IMR-90 (cell line): ENCODE measurements at regions not wholly inside any gene's neighbourhood (a gene's known extent, or its start where the extent isn't known, plus 50 kb on each side); places are given as distances from the start of the nearest gene placed in this dataset.

ENCODE experiments used
- ATAC-seq: fragments of 200-7000 bp; cut with Tn5 transposase; 2 replicates; pipeline ENCODE4 v1.9.1; 2020; ENCODE audit warnings: low read depth, mild to moderate bottlenecking, moderate library complexity
- BruUV-seq: library from RNA; stranded (reverse); fragments of 400-500 nt; replicated peaks from 2 replicates; lab custom pipeline; 2021; lab: Mats Ljungman, UMichigan
- CTCF ChIA-PET: fragments of 300-600 bp; formaldehyde crosslinking; extraction: SDS; loops from one replicate; lab custom pipeline; 2021; ENCODE audit warnings: antibody characterized with exemption; lab: Yijun Ruan, JAX
- POLR2A ChIA-PET: fragments of 300-600 bp; sonication (Branson Sonifier 250); formaldehyde crosslinking; loops from one replicate; lab custom pipeline; 2022; ENCODE audit warnings: antibody characterized with exemption; ENCODE audit not compliant: unreplicated experiment; lab: Charles Lee
- DNase-seq: peaks from one replicate; pipeline ENCODE4 v3.0.0; 2013
- H2AFZ ChIP-seq: replicated peaks from 2 replicates; pipeline ENCODE3; 2013; ENCODE audit warnings: low read length, mild to moderate bottlenecking; ENCODE audit not compliant: poor library complexity
- H2AK5ac ChIP-seq: 2 replicates; pipeline ENCODE4 v1.6.1; 2013; ENCODE audit warnings: low read depth, low read length, inconsistent platforms
- H2AK9ac ChIP-seq: replicated peaks from 2 replicates; pipeline ENCODE3; 2013; ENCODE audit warnings: mild to moderate bottlenecking, low read depth, low read length, moderate library complexity; ENCODE audit not compliant: poor library complexity
- H2BK120ac ChIP-seq: 2 replicates; pipeline ENCODE4 v1.6.1; 2013; ENCODE audit warnings: low read depth, low read length, inconsistent platforms
- H2BK15ac ChIP-seq: 3 replicates; pipeline ENCODE4 v1.6.1; 2013; ENCODE audit warnings: low read depth, low read length, inconsistent platforms
- H2BK20ac ChIP-seq: 2 replicates; pipeline ENCODE4 v1.6.1; 2013; ENCODE audit warnings: low read depth, mild to moderate bottlenecking, inconsistent platforms, low read length, moderate library complexity
- H2BK5ac ChIP-seq: 2 replicates; pipeline ENCODE4 v1.6.1; 2013; ENCODE audit warnings: mild to moderate bottlenecking, low read depth, low read length, inconsistent platforms; ENCODE audit not compliant: poor library complexity, severe bottlenecking
- H3K14ac ChIP-seq: replicated peaks from 2 replicates; pipeline ENCODE4 v1.6.1; 2013; ENCODE audit warnings: low read depth, low read length, inconsistent platforms
- H3K18ac ChIP-seq: 2 replicates; pipeline ENCODE4 v1.6.1; 2013; ENCODE audit warnings: low read depth, low read length, control low read depth
- H3K23ac ChIP-seq: 2 replicates; pipeline ENCODE4 v1.6.1; 2013; ENCODE audit warnings: low read depth, low read length, inconsistent platforms
- H3K27ac ChIP-seq: 2 replicates; pipeline ENCODE4 v1.5.1; 2013; ENCODE audit warnings: mild to moderate bottlenecking, control low read depth, low read length; ENCODE audit not compliant: insufficient read depth
- H3K27me3 ChIP-seq: 2 replicates; pipeline ENCODE4 v1.6.1; 2013; ENCODE audit warnings: low read length; ENCODE audit not compliant: control insufficient read depth, insufficient read depth
- H3K36me3 ChIP-seq: 2 replicates; pipeline ENCODE4 v1.6.1; 2013; ENCODE audit warnings: low read length, mixed read lengths; ENCODE audit not compliant: control insufficient read depth, insufficient read depth
- H3K4ac ChIP-seq: 2 replicates; pipeline ENCODE4 v1.6.1; 2013; ENCODE audit warnings: low read depth, low read length, inconsistent platforms
- H3K4me1 ChIP-seq: 2 replicates; pipeline ENCODE4 v1.6.1; 2013; ENCODE audit warnings: low read length, mixed read lengths; ENCODE audit not compliant: control insufficient read depth, insufficient read depth
- H3K4me2 ChIP-seq: 2 replicates; pipeline ENCODE4 v1.6.1; 2013; ENCODE audit warnings: low read depth, mild to moderate bottlenecking, control low read depth, low read length, moderate library complexity
- H3K4me3 ChIP-seq: 2 replicates; pipeline ENCODE4 v1.5.1; 2013; ENCODE audit warnings: low read depth, mild to moderate bottlenecking, control low read depth, low read length, moderate library complexity; ENCODE audit not compliant: insufficient read depth
- H3K56ac ChIP-seq: 2 replicates; pipeline ENCODE4 v1.6.1; 2013; ENCODE audit warnings: low read length, inconsistent platforms; ENCODE audit not compliant: insufficient read depth; ENCODE audit errors: extremely low read depth
- H3K79me1 ChIP-seq, 2 experiments: 2 replicates each; pipeline ENCODE4 v1.6.1; 2013; ENCODE audit warnings: low read length in 2 of 2, inconsistent platforms in 1 of 2, low read depth in 1 of 2
- H3K9ac ChIP-seq: 2 replicates; pipeline ENCODE4 v1.6.1; 2013; ENCODE audit warnings: low read depth, low read length, control low read depth
- H3K9me1 ChIP-seq: 2 replicates; pipeline ENCODE4 v1.6.1; 2013; ENCODE audit warnings: low read length, inconsistent platforms; ENCODE audit not compliant: insufficient read depth
- H3K9me3 ChIP-seq: 2 replicates; pipeline ENCODE4 v1.6.1; 2013; ENCODE audit warnings: low read length; ENCODE audit not compliant: control insufficient read depth, insufficient read depth
- H4K20me1 ChIP-seq: 2 replicates; pipeline ENCODE4 v1.6.1; 2013; ENCODE audit warnings: low read length, inconsistent platforms; ENCODE audit not compliant: insufficient read depth
- H4K5ac ChIP-seq: 2 replicates; pipeline ENCODE4 v1.6.1; 2013; ENCODE audit warnings: mild to moderate bottlenecking, low read depth, low read length, control low read depth
- H4K8ac ChIP-seq, 2 experiments: 2 replicates each; pipeline ENCODE4 v1.6.1; 2013; ENCODE audit warnings: low read depth in 2 of 2, low read length in 2 of 2, control low read depth in 1 of 2, inconsistent platforms in 1 of 2
- H4K91ac ChIP-seq: 2 replicates; pipeline ENCODE4 v1.6.1; 2013; ENCODE audit warnings: low read depth, low read length, inconsistent platforms; ENCODE audit not compliant: insufficient read depth
- CEBPB ChIP-seq: IDR thresholded peaks from 2 replicates; pipeline ENCODE4 v1.6.1; 2012; ENCODE audit warnings: low read depth, low read length, improper control_type of control experiment
- CHD1 ChIP-seq: IDR thresholded peaks from 2 replicates; pipeline ENCODE4 v1.6.1; 2012; ENCODE audit warnings: low read depth, low read length, improper control_type of control experiment
- ELK1 ChIP-seq: fragments of 150-350 bp; IDR thresholded peaks from 2 replicates; pipeline ENCODE4 v1.6.1; 2016; ENCODE audit warnings: low read depth, mild to moderate bottlenecking, low read length, moderate library complexity, borderline replicate concordance
- FOS ChIP-seq: fragments of 150-350 bp; IDR thresholded peaks from 2 replicates; pipeline ENCODE4 v1.6.1; 2016; ENCODE audit warnings: low read depth, low read length
- MAFK ChIP-seq: IDR thresholded peaks from 2 replicates; pipeline ENCODE4 v1.6.1; 2012; ENCODE audit warnings: low read depth, low read length, improper control_type of control experiment
- MAZ ChIP-seq: IDR thresholded peaks from 2 replicates; pipeline ENCODE4 v1.6.1; 2012; ENCODE audit warnings: low read depth, mild to moderate bottlenecking, low read length, improper control_type of control experiment, moderate library complexity, borderline replicate concordance
- MXI1 ChIP-seq: IDR thresholded peaks from 2 replicates; pipeline ENCODE4 v1.6.1; 2012; ENCODE audit warnings: low read depth, mild to moderate bottlenecking, low read length, moderate library complexity, borderline replicate concordance
- RAD21 ChIP-seq: IDR thresholded peaks from 2 replicates; pipeline ENCODE4 v1.6.1; 2012; ENCODE audit warnings: low read length, improper control_type of control experiment
- RCOR1 ChIP-seq: IDR thresholded peaks from 2 replicates; pipeline ENCODE4 v1.6.1; 2012; ENCODE audit warnings: mild to moderate bottlenecking, low read length, improper control_type of control experiment; ENCODE audit not compliant: insufficient replicate concordance
- RFX5 ChIP-seq: IDR thresholded peaks from 2 replicates; pipeline ENCODE4 v1.8.0; 2012; ENCODE audit warnings: low read depth, mild to moderate bottlenecking, low read length, moderate library complexity
- SMC3 ChIP-seq: fragments of 150-350 bp; IDR thresholded peaks from 2 replicates; pipeline ENCODE4 v1.6.1; 2016; ENCODE audit warnings: low read depth, mild to moderate bottlenecking, antibody characterized with exemption, low read length, moderate library complexity
- USF2 ChIP-seq: fragments of 150-350 bp; IDR thresholded peaks from 2 replicates; pipeline ENCODE4 v1.6.1; 2017; ENCODE audit warnings: mild to moderate bottlenecking, antibody characterized with exemption, low read length, low read depth
- WGBS, 2 experiments: methylation state at CpG; one replicate each; pipeline versions ENCODE4 v1.1.5 to v1.1.7; 2013; ENCODE audit warnings: missing lambda C conversion rate in 2 of 2; ENCODE audit not compliant: insufficient read length in 1 of 2; ENCODE audit errors: extremely low coverage in 2 of 2; 5-methylcytosine and 5-hydroxymethylcytosine counted together
- dilution Hi-C: fragments of 300-500 bp; cut with HindIII; formaldehyde crosslinking; loops from one replicate; pipeline ENCODE4 v1.14.3; 2018; ENCODE audit warnings: low sequenced_read_pairs; ENCODE audit not compliant: unreplicated experiment
- in situ Hi-C: fragments of 300-500 bp; cut with MboI; formaldehyde crosslinking; loops from 3 replicates; pipeline ENCODE4 v1.14.3; 2019; ENCODE audit warnings: low sequenced_read_pairs, inconsistent platforms, mixed read lengths
- intact Hi-C: fragments of 100-400 bp; cut with micrococcal nuclease; formaldehyde crosslinking; loops from 2 replicates; pipeline ENCODE4 v1.10.0; 2022

DNA sequence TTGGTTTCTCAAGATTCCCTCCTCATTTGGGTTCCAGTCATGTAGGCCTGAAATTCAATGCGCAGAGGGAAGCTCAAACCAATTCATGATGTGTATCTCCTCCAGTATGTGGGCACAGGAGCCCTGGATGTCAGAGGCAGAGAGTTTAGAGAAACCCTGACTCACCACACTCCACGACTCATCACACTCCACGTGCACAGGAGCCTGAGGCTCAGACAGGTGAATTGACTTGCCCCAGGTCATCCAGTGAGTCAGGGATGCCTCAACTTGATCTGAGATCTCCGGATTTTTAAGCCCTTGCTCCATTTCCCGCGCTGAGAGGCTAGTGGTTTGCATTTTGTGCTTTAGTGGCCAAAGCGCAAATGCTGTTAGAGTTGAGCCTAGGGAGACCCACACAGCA is 183.9 kb downstream of the HAPSTR1 start:
- H2AFZ ChIP-seq: no peak overlapping the region
- H2BK15ac ChIP-seq: no peak overlapping the region
- H3K4me1 ChIP-seq: no peaks in the 10 kb centered on the region
- no peaks in the 10 kb centered on the region for H3K9me3 ChIP-seq
- H3K18ac ChIP-seq: no peak overlapping the region
- in situ Hi-C loops (no loop called here), intact Hi-C loops (no loop called here), dilution Hi-C loops (no loop called here)
- H2BK20ac ChIP-seq: no peak overlapping the region
- POLR2A ChIA-PET: no interaction called here
- no peak overlapping the region for H2BK120ac ChIP-seq
- no peak overlapping the region for H3K27ac ChIP-seq
- H3K9ac ChIP-seq: no peak overlapping the region
- no peaks in the 10 kb centered on the region for H4K20me1 ChIP-seq
- no peak overlapping the region for H3K4ac ChIP-seq
- no peak overlapping the region for H3K4me2 ChIP-seq
- no peak for DNase-seq
- no peak overlapping the region for H4K8ac ChIP-seq
- no peaks in the 10 kb centered on the region for H3K79me1 ChIP-seq
- no peak for ATAC-seq
- no peaks in the 10 kb centered on the region for H3K9me1 ChIP-seq
- CTCF ChIA-PET: no interaction called here
- WGBS, 2 experiments: no CpG with 5 or more reads among the region's 7 CpGs
- no TSS peak for BruUV-seq
- no peak overlapping the region for H2AK9ac ChIP-seq
- no peaks in the 10 kb centered on the region for H3K27me3 ChIP-seq
- H4K91ac ChIP-seq: no peak overlapping the region
- H4K5ac ChIP-seq: no peak overlapping the region
- no peak overlapping the region for H2AK5ac ChIP-seq
- no peak overlapping the region for H2BK5ac ChIP-seq
- no peak overlapping the region for H3K56ac ChIP-seq
- no peaks in the 10 kb centered on the region for H3K36me3 ChIP-seq
- H3K23ac ChIP-seq: no peak overlapping the region
- TF ChIP-seq RCOR1 (no peak), SMC3 (no peak), MXI1 (no peak), ELK1 (no peak), MAZ (no peak), CEBPB (no peak), RFX5 (no peak), CHD1 (no peak), MAFK (no peak), RAD21 (no peak), FOS (no peak), USF2 (no peak)
- H3K4me3 ChIP-seq: no peak overlapping the region
- no peak overlapping the region for H3K14ac ChIP-seq
